GM12873 (cell line): ENCODE measurements at regions not wholly inside any gene's neighbourhood (a gene's known extent, or its start where the extent isn't known, plus 50 kb on each side); places are given as distances from the start of the nearest gene placed in this dataset.

Experiments
- TF ChIP-seq, protein P1 (sequence below): IDR thresholded peaks from 2 replicates; pipeline ENCODE4 v1.5.1; 2012; ENCODE audit warnings: low read depth, mild to moderate bottlenecking, moderate library complexity, low read length, control low read depth; ENCODE audit not compliant: insufficient read depth; ENCODE audit errors: missing control alignments

DNA sequence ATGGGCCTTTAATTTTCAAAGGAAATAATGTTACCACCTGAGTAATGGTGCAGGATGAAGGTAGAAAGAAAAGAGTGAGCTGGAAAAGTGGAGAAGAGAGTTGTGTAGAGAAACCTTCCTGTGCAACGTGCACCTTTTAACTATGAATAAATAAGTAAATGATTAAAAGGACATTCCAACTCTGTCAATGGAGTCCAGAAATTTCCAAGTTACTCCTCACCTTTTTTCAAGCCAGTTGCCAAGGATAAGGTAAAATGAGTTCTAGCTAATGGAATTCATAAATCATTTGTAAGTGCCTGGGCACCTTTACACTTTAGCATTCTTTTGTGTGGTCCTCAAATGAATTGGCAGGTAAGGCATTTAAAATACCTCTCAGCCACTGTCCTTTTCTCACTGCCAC, 549.4 kb upstream of the NRP1 start:
- TF ChIP-seq, protein P1, sequence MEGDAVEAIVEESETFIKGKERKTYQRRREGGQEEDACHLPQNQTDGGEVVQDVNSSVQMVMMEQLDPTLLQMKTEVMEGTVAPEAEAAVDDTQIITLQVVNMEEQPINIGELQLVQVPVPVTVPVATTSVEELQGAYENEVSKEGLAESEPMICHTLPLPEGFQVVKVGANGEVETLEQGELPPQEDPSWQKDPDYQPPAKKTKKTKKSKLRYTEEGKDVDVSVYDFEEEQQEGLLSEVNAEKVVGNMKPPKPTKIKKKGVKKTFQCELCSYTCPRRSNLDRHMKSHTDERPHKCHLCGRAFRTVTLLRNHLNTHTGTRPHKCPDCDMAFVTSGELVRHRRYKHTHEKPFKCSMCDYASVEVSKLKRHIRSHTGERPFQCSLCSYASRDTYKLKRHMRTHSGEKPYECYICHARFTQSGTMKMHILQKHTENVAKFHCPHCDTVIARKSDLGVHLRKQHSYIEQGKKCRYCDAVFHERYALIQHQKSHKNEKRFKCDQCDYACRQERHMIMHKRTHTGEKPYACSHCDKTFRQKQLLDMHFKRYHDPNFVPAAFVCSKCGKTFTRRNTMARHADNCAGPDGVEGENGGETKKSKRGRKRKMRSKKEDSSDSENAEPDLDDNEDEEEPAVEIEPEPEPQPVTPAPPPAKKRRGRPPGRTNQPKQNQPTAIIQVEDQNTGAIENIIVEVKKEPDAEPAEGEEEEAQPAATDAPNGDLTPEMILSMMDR, result no peak

DNA sequence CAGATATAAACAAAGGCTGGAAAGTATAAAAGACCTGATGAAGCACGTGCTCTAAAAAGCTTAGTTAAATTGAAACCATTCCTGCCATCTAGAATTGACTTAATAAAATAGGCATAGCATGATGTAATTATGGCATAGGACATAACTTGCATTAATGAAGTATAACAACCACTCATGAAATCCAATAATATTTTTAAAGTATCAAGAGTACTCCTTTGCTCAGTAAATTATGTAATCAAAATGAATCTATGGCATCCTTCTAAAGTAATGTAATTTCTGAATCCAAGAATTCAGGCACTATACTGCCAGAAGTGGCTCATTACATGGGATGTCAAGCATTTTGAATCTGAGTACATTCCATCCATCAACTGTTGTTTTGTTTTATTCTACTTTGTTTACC, 548.5 kb upstream of the NRP1 start:
- TF ChIP-seq, protein P1, result no peak

DNA sequence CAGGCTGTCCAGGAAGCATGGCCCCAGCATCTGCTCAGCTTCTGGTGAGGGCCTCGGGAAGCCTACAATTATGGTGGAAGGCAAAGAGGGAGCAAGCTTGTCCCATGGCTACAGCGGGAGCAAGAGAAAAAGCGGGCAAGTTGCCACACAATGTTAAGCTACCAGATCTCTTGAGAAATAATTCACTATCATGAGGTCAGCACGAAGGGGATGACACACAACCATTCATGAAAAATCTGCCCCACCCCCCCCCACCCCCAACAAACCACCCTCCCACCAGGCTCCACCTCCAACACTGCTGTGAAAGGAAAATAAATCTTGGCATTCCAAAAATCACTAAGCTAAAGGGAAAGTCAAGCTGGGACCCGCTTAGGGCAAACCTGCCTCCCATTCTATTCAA, 545.8 kb upstream of the NRP1 start:
- TF ChIP-seq, protein P1, result no peak

DNA sequence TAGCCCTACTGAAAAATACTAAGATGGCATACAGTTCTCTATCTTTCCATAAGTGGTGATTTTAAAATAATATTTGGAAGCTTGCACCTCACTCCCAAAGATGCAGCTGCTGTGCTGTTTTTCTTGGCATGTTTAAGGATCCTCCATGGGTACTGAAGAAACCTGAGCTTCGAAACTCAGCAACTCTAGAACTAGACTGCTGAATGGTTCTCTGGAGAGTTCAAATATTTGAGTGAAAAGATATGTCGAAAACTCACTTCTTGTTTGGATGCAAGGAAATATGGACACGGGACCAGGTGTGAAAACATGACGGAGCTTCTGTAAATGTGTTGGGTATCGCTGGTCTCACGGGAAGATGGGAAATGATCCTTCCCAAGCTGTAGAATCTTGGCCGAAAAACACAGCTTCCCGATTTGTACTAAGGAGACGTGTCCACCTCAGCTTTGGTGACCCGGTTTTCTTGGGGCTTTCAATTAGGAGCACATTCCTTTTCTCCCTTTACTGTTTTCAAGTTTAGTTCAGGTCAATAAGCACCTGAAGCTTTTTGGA, 543.8 kb upstream of the NRP1 start:
- TF ChIP-seq, protein P1, result no peak

DNA sequence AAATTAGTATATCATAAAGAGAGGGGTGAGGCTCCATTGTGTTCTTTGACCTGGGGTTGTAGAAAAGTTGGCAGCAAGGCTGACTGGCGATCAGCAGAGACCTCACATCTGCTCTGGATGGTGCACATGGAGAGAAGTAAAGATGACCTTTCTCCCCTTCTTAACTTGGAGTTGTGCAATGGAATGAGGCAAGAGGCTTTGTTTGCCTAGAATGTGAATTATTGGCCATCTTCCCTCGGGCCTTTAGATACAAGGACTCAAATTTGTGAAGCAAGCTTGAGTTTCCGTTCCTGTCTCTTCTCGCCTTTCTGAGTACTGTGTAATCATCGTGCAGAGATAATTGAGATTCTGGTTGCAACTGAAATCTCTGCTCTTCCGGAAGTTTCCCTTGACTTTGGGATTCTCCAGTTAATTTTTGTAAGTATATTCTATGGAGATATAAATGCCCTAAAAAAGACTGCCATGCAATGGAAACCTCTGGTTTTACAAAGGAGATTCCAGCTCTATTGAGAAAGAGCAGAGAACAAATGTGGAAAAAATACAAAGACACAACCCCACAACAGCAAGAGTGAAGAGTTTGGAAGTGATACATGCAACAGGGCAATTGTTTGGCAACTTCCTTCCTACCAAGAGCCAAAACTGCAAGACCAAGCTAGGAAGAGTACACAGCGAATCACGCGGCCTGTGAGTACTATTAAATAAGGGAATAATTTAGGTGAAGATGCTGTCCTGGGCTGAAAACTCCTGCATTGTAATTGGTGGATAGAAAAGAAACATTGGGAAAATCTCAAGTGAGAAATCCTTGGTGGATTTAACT, 542.3 kb upstream of the NRP1 start:
- TF ChIP-seq, protein P1, result no peak

DNA sequence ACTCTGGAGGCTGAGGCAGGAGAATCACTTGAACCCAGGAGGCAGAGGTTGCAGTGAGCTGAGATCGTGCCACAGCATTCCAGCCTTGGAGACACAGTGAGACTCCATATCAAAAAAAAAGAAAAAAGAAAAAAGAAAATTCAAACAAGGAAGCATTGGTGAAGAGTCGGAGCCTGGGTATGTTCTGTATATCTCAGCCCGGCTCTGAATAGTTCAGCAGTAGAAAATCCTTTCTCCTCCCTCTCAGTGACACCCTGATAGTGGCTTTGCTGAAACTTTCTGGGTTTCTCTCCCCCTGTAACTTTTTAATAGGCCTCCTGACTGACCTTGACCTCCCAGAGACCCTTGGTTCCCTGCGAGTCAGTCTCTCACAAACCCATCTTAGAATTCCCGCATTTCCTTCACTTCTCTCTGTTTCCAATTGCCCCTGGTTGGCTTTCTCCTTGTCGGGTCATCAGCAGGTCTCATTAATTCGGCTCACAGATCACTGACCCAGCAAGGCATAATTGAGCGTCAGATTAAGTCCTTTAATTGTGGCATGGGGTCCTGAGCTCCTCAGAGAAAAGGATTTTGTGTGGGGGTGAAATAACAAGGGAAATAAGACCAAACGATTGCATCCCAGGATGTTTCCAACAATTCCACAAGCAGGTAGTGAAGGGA, 541.6 kb upstream of the NRP1 start:
- TF ChIP-seq, protein P1, result no peak

DNA sequence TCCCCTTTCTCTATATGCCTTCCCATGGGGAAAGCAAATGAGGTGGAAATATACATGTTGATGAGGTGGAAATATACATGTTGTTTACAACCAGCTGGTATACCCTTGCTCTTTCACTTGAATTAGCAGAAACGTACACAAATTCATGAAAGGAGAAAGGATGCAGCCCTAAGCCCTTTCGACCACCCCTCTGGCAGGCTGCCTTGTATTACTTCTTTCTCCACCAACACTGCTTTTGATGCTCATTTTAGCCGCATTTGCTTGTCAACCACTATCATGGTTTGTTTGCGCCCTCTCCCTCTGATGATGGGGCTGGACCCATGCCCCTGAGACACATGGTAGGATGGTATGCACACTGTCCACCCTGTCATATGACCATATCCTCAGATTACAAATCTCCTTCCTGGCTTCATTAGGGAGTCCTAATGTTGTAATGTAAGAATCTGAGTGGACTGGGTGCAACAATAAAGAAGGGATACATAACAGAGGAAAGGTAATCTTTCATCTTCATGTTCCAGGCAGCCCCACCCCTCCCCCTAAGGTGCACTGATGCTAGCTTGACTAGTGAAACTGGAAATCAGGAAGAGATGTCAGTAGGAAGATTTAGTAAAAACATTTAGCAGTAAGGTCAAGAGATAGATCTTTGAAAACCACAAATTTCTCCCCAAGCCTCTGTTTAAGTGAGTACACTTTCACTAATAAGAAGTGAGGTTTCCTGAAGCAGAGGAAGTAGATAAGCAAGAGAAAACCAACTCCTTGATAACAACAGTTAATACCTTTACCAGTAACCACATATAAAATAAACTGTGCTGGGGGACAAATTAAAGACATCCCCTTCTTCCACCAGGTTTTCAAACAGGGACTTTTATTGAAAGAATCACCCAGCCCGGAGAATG, 536.8 kb upstream of the NRP1 start:
- TF ChIP-seq, protein P1, result no peak
